ENCODE measurements at regions not wholly inside any gene's neighbourhood (a gene's known extent, or its start where the extent isn't known, plus 50 kb on each side); places are given as distances from the start of the nearest gene placed in this dataset.
"Not testable (repeated sequence)": the region's sequence is repeated elsewhere in the genome, so short reads cannot be mapped to it uniquely, and the experiment has no call there.

- DNase-seq (ENCODE audit: low read depth) = not testable (repeated sequence)
These were observed 1643.7 kb downstream of the SPATA31A7 start for GRCh38 chr9:62833323-62834200.

GRCh38 chr9:62837254-62837911 lies 1647.5 kb downstream of the SPATA31A7 start:
- DNase-seq (ENCODE audit: low read depth) = peak; percentile 21

- DNase-seq (ENCODE audit: low read depth) = peak; percentile 87
These were observed 1648.3 kb downstream of the SPATA31A7 start for GRCh38 chr9:62838024-62838718.

DNA sequence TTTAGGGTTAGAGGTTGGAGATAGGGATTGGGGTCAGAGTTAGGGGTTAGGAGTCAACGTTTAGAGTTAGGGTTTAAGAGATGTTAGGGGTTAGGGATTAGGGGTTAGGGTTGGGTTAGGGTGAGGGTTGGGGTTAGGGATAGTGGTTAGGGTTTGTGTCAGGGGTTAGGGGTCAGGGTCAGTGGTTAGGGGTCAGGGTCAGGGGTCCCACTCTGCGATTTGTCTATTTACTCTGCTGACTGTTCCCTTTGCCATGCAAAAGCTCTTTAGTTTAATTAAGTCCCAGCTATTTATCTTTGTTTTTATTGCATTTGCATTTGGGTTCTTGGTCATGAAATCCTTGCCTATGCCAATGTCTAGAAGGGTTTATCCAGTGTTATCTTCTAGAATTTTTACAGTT lies 1649.3 kb downstream of the SPATA31A7 start:
- not testable (repeated sequence) for DNase-seq (ENCODE audit: low read depth)

DNA sequence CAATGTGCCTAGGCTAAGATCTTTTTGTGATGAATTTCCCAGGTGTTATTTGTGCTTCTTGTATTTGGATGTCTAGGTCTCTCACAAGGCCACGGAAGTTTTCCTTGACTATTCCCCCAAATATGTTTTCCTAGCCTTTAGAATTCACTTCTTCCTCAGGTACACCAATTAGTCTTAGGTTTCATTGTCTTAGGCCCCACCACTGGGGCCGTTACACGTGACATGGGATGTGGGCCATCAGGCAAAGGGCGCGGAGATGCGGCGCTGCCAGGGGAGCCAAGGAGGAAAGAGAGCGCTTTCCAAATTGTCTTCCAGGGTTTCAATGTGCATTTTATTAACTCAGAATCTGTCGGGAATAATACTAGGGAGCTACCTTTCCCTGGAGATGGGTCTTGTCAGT lies 1653.3 kb downstream of the SPATA31A7 start:
- not testable (repeated sequence) for DNase-seq (ENCODE audit: low read depth)

DNA sequence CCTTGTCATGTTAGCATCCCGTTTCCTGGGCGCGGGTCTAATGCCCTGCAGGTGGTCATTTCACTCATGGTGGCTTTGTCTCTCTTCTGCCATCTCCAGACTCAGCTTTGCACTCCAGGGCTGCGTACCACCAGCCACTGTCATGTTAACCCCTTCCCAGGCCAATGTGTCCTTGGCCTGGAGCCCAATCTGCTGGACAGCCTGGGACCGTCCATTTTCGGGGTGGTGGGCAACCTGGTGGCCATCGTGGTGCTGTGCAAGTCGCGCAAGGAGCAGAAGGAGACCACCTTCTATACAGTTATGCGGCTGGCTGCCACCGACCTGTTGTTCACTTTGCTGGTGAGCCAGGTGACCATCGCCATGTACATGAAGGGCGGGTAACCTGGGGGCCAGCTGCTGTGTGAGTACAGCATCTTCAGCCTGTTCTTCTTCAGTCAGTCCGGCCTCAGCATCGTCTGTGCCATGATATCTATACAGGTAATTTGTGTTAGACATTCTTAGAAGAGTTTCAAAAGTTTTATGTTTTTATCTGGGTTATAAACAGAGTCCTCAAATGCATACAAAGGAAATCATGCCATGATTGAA lies 1654.0 kb downstream of the SPATA31A7 start:
- not testable (repeated sequence) for DNase-seq (ENCODE audit: low read depth)

GRCh38 chr9:62844681-62845185 lies 1654.9 kb downstream of the SPATA31A7 start:
- not testable (repeated sequence) for DNase-seq (ENCODE audit: low read depth)

DNA sequence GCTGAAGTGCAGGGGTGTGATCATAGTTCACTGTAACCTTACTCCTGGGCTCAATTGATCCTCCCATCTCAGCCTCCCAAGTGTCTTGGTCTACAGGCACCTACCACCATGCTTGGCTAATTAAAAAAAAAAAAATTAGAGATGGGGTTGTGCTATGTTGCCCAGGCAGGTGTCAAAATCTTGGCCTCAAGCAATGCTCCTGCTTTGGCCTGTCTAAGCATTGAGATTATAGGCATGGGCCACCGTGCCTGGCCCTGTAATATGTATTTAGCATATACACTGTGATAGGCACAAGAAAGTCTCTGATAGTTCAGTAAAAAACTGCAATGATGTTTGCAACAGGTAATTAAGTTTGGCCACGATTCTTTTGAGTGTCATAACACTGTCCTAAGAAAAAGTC lies 1658.4 kb downstream of the SPATA31A7 start:
- not testable (repeated sequence) for DNase-seq (ENCODE audit: low read depth)

GRCh38 chr9:62849991-62850390 lies 1660.2 kb downstream of the SPATA31A7 start:
- DNase-seq (ENCODE audit: low read depth) = not testable (repeated sequence)

DNA sequence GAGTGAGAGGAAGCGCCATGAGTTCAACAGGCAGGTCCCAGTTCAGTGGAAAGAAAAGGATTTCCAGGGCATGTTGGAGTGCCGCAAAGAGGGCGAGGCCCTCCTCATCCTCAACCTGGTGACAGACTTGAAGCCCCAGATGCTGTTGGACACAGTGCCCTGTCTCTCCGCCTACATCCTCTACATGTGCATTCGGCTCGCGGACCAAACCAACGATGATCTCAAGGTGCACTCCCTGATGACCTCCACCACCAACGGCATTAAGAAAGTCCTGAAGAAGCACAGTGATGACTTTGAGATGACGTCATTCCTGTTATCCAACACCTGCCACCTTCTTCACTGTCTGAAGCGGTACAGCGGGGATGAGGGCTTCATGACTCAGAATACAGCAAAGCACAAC lies 1667.4 kb downstream of the SPATA31A7 start:
- not testable (repeated sequence) for DNase-seq (ENCODE audit: low read depth)

DNA sequence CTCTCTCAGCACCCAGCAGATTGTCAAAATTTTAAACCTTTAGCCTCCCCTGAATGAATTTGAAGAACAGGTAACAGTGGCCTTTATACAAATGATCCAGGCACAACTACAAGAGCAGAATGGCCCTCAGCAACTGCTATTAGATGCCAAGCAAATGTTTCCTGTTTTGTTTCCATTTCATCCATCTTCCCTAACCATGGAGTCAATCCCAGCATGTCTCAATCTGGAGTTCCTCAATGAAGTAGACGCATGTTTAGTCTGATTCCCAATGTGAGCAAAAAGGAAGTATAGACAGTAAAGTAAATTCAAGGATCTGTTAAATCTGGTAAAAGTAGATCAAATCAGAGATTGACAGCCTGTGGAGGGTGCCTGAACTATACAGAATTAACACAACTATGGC lies 1668.4 kb downstream of the SPATA31A7 start:
- DNase-seq (ENCODE audit: low read depth) = not testable (repeated sequence)

- not testable (repeated sequence) for DNase-seq (ENCODE audit: low read depth)
These were observed 1671.4 kb downstream of the SPATA31A7 start for GRCh38 chr9:62860939-62861860.

DNA sequence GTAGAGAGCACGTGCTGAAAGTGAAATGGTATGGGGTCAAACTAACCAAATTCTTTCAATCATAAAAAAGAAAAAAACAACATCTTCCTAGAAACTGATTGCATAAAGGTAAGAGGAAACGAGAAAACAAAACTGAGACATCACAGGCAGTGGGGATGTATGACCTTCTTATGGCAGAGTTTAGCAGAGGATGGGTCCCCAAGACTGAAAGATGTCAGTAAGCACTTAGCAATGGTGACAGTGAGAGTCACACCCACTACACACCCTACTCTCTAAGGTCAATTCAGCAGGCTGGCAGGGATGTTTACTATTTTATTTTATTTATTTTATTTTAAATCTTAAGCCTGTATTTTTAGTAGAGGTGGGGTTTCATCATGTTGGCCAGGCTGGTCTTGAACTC lies 1672.3 kb downstream of the SPATA31A7 start:
- DNase-seq (ENCODE audit: low read depth) = not testable (repeated sequence)

GRCh38 chr9:62863319-62863718 lies 1673.5 kb downstream of the SPATA31A7 start:
- not testable (repeated sequence) for DNase-seq (ENCODE audit: low read depth)

- not testable (repeated sequence) for DNase-seq (ENCODE audit: low read depth)
These were observed 1674.0 kb downstream of the SPATA31A7 start for GRCh38 chr9:62863867-62864266.

GRCh38 chr9:62864481-62865469 lies 1674.9 kb downstream of the SPATA31A7 start:
- peak; percentile 34 for DNase-seq (ENCODE audit: low read depth)

GRCh38 chr9:62869061-62869460 lies 1679.2 kb downstream of the SPATA31A7 start:
- DNase-seq (ENCODE audit: low read depth) = not testable (repeated sequence)

- not testable (repeated sequence) for DNase-seq (ENCODE audit: low read depth)
These were observed 1681.9 kb downstream of the SPATA31A7 start for GRCh38 chr9:62871765-62872164.

DNA sequence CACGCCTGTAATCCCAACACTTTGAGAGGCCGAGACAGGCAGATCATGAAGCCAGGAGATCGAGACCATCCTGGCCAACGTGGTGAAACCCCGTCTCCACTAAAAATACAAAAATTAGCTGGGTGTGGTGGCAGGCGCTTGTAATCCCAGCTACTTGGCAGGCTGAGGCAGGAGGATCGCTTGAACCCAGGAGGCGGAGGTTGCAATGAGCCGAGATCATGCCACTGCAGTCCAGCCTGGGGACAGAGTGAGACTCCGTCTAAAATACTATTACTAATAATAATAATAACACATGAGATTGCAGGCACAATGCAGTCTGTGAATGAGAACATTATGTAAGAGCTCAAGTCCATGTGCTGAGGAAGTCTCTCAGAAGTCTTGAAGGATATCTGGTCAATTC lies 1684.4 kb downstream of the SPATA31A7 start:
- not testable (repeated sequence) for DNase-seq (ENCODE audit: low read depth)

All from ELR (cell line).